ENCODE measurements at regions not wholly inside any gene's neighbourhood (a gene's known extent, or its start where the extent isn't known, plus 50 kb on each side); places are given as distances from the start of the nearest gene placed in this dataset.

DNA sequence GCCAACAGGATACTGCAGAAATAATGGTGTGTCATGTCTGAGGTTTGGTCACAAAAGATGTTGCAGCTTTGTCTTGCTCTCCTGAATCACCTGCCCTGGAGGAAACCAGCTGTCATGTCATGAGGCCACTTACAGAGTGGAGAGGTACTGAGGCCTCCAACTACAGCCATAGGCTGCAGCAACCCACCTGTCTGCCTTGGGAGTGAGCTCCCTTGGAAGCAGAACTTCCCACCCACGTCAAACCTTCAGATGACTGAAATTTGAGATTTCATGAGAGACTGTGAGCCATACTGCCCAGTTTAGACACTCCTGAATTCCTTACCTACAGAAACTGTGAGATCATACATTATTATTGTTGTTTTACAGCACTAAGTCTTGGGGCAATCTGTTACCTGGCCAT lies 475.9 kb downstream of the HS3ST3B1 start:
- TF ChIP-seq, protein P1, sequence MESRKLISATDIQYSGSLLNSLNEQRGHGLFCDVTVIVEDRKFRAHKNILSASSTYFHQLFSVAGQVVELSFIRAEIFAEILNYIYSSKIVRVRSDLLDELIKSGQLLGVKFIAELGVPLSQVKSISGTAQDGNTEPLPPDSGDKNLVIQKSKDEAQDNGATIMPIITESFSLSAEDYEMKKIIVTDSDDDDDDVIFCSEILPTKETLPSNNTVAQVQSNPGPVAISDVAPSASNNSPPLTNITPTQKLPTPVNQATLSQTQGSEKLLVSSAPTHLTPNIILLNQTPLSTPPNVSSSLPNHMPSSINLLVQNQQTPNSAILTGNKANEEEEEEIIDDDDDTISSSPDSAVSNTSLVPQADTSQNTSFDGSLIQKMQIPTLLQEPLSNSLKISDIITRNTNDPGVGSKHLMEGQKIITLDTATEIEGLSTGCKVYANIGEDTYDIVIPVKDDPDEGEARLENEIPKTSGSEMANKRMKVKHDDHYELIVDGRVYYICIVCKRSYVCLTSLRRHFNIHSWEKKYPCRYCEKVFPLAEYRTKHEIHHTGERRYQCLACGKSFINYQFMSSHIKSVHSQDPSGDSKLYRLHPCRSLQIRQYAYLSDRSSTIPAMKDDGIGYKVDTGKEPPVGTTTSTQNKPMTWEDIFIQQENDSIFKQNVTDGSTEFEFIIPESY (CRISPR knock-in tag; IDR thresholded peaks at IDR 0.05), result no peak
- TF ChIP-seq, protein P2, sequence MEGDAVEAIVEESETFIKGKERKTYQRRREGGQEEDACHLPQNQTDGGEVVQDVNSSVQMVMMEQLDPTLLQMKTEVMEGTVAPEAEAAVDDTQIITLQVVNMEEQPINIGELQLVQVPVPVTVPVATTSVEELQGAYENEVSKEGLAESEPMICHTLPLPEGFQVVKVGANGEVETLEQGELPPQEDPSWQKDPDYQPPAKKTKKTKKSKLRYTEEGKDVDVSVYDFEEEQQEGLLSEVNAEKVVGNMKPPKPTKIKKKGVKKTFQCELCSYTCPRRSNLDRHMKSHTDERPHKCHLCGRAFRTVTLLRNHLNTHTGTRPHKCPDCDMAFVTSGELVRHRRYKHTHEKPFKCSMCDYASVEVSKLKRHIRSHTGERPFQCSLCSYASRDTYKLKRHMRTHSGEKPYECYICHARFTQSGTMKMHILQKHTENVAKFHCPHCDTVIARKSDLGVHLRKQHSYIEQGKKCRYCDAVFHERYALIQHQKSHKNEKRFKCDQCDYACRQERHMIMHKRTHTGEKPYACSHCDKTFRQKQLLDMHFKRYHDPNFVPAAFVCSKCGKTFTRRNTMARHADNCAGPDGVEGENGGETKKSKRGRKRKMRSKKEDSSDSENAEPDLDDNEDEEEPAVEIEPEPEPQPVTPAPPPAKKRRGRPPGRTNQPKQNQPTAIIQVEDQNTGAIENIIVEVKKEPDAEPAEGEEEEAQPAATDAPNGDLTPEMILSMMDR (CRISPR knock-in tag; IDR thresholded peaks at IDR 0.05), result no peak
- no peak for TF ChIP-seq KDM4B (CRISPR knock-in tag; IDR thresholded peaks at IDR 0.05)
- TF ChIP-seq POLR2A (IDR thresholded peaks at IDR 0.05; ENCODE audit: insufficient read depth in 1 of 2, low read depth in 2 of 2, low read length in 2 of 2), result no peak
- no peak for TF ChIP-seq SP1 (IDR thresholded peaks at IDR 0.05)
- no peak for TF ChIP-seq SP1 (CRISPR knock-in tag; IDR thresholded peaks at IDR 0.05)
- no peak for TF ChIP-seq CREB1 (IDR thresholded peaks at IDR 0.05)
- TF ChIP-seq CREB1 (CRISPR knock-in tag; IDR thresholded peaks at IDR 0.05), result no peak
- TF ChIP-seq JUNB (CRISPR knock-in tag; IDR thresholded peaks at IDR 0.05; ENCODE audit: borderline replicate concordance), result no peak
- TF ChIP-seq EP300 (IDR thresholded peaks at IDR 0.05; ENCODE audit: low read depth in 2 of 2, low read length in 2 of 2), result no peak
- no peak for TF ChIP-seq EP300 (CRISPR knock-in tag; IDR thresholded peaks at IDR 0.05; ENCODE audit: borderline replicate concordance)

Data from HepG2 (cell line).